Right kidney (tissue), 1 donor: ENCODE measurements at regions not wholly inside any gene's neighbourhood (a gene's known extent, or its start where the extent isn't known, plus 50 kb on each side); places are given as distances from the start of the nearest gene placed in this dataset.

ENCODE experiments used
- DNase-seq: peaks from one replicate; pipeline ENCODE4 v3.0.0-alpha.2; 2016

GRCh38 chr2:11955314-11955713 lies 208.9 kb downstream of the LPIN1 start:
- DNase-seq = no peak

- no peak for DNase-seq
Measured at GRCh38 chr2:11955884-11956291, 209.5 kb downstream of the LPIN1 start.

GRCh38 chr2:11962707-11963328 lies 216.4 kb downstream of the LPIN1 start:
- DNase-seq = peak; percentile 54

GRCh38 chr2:11963966-11964365 lies 217.5 kb downstream of the LPIN1 start:
- no peak for DNase-seq

- DNase-seq = no peak
Measured at GRCh38 chr2:11967946-11968465, 221.6 kb downstream of the LPIN1 start.

GRCh38 chr2:11968521-11968920 lies 222.1 kb downstream of the LPIN1 start:
- no peak for DNase-seq

GRCh38 chr2:11969774-11970173 lies 223.3 kb downstream of the LPIN1 start:
- DNase-seq = no peak

GRCh38 chr2:11974573-11974972 lies 228.1 kb downstream of the LPIN1 start:
- DNase-seq = no peak

GRCh38 chr2:11975373-11975772 lies 228.9 kb downstream of the LPIN1 start:
- no peak for DNase-seq

- DNase-seq = no peak
Measured at GRCh38 chr2:11976073-11976472, 229.6 kb downstream of the LPIN1 start.

GRCh38 chr2:11977766-11978524 lies 231.5 kb downstream of the LPIN1 start:
- no peak for DNase-seq

- DNase-seq = no peak
Measured at GRCh38 chr2:11980809-11981208, 234.4 kb downstream of the LPIN1 start.

- no peak for DNase-seq
Measured at GRCh38 chr2:11983401-11983800, 237.0 kb downstream of the LPIN1 start.

- DNase-seq = no peak
Measured at GRCh38 chr2:11983870-11984269, 237.4 kb downstream of the LPIN1 start.

- DNase-seq = peak; percentile 19
Measured at GRCh38 chr2:11984316-11985158, 238.1 kb downstream of the LPIN1 start.

GRCh38 chr2:11985817-11986566 lies 239.6 kb downstream of the LPIN1 start:
- no peak for DNase-seq

- no peak for DNase-seq
Measured at GRCh38 chr2:11987151-11987550, 240.7 kb downstream of the LPIN1 start.

GRCh38 chr2:11988691-11989353 lies 242.4 kb downstream of the LPIN1 start:
- no peak for DNase-seq

- DNase-seq = no peak
Measured at GRCh38 chr2:11989354-11989703, 242.9 kb downstream of the LPIN1 start.

- DNase-seq = no peak
Measured at GRCh38 chr2:11990576-11990975, 244.1 kb downstream of the LPIN1 start.

GRCh38 chr2:11993749-11994148 lies 247.3 kb downstream of the LPIN1 start:
- DNase-seq = no peak

- no peak for DNase-seq
Measured at GRCh38 chr2:11995456-11995855, 249.0 kb downstream of the LPIN1 start.
